OCI-LY7 (cell line): ENCODE measurements at regions not wholly inside any gene's neighbourhood (a gene's known extent, or its start where the extent isn't known, plus 50 kb on each side); places are given as distances from the start of the nearest gene placed in this dataset.

Experiments
- BruUV-seq: library from RNA; stranded (reverse); fragments of 400-500 nt; replicated peaks from 2 replicates; lab custom pipeline; 2021; lab: Mats Ljungman, UMichigan
- CTCF ChIA-PET: fragments of 300-600 bp; sonication (Branson Sonifier 250); formaldehyde crosslinking; loops from one replicate; lab custom pipeline; 2022; ENCODE audit warnings: antibody characterized with exemption; ENCODE audit not compliant: unreplicated experiment; lab: Charles Lee
- POLR2A ChIA-PET: fragments of 300-600 bp; sonication (Branson Sonifier 250); formaldehyde crosslinking; loops from one replicate; lab custom pipeline; 2022; ENCODE audit warnings: antibody characterized with exemption; lab: Charles Lee
- DNase-seq: peaks from one replicate; pipeline ENCODE4 v3.0.0-alpha.2; 2015; ENCODE audit warnings: low spot score
- H2AFZ ChIP-seq: fragments of 200-600 bp; sonication (generic), shearing (Covaris generic); 2 replicates; pipeline ENCODE4 v1.6.1; 2014; ENCODE audit warnings: mild to moderate bottlenecking, antibody characterized with exemption, low read length, moderate library complexity
- H3K27ac ChIP-seq: fragments of 200-600 bp; sonication (generic); 2 replicates; pipeline ENCODE4 v1.5.1; 2014; ENCODE audit warnings: mixed run types, low read depth, mild to moderate bottlenecking, moderate library complexity, low read length, inconsistent platforms; ENCODE audit not compliant: poor library complexity, severe bottlenecking
- H3K36me3 ChIP-seq: fragments of 200-600 bp; sonication (generic); 2 replicates; pipeline ENCODE4 v1.6.1; 2014; ENCODE audit warnings: mild to moderate bottlenecking, antibody characterized with exemption, low read length, moderate library complexity, mixed read lengths; ENCODE audit not compliant: insufficient read depth
- H3K4me1 ChIP-seq: fragments of 200-600 bp; sonication (generic); 2 replicates; pipeline ENCODE4 v1.5.1; 2014; ENCODE audit warnings: mild to moderate bottlenecking, low read length; ENCODE audit not compliant: insufficient read depth, poor library complexity, severe bottlenecking
- H3K4me2 ChIP-seq: fragments of 200-600 bp; sonication (generic); 2 replicates; pipeline ENCODE4 v1.6.1; 2014; ENCODE audit warnings: mild to moderate bottlenecking, low read length
- H3K4me3 ChIP-seq: fragments of 200-600 bp; sonication (generic); 2 replicates; pipeline ENCODE4 v1.5.1; 2014; ENCODE audit warnings: mild to moderate bottlenecking, low read depth, low read length; ENCODE audit not compliant: poor library complexity, severe bottlenecking
- H3K79me2 ChIP-seq: fragments of 200-600 bp; sonication (generic); 2 replicates; pipeline ENCODE4 v1.6.1; 2016; ENCODE audit warnings: low read depth, mild to moderate bottlenecking, low read length, moderate library complexity, mixed read lengths; ENCODE audit not compliant: insufficient read depth
- H3K9me2 ChIP-seq: fragments of 200-600 bp; sonication (generic); 2 replicates; pipeline ENCODE4 v1.6.1; 2016; ENCODE audit warnings: mild to moderate bottlenecking, low read length, mixed read lengths; ENCODE audit not compliant: insufficient read depth
- H3K9me3 ChIP-seq: fragments of 200-600 bp; sonication (generic); 2 replicates; pipeline ENCODE4 v1.6.1; 2014; ENCODE audit warnings: mild to moderate bottlenecking, mixed run types, low read length, mixed read lengths
- H4K20me1 ChIP-seq: fragments of 200-600 bp; sonication (generic); 2 replicates; pipeline ENCODE4 v1.6.1; 2014; ENCODE audit warnings: mild to moderate bottlenecking, antibody characterized with exemption, low read length, moderate library complexity, mixed read lengths; ENCODE audit not compliant: insufficient read depth
- EZH2phosphoT487 ChIP-seq: fragments of 200-600 bp; sonication (generic); IDR thresholded peaks from 2 replicates; pipeline ENCODE4 v1.6.1; 2018; ENCODE audit warnings: low read depth, borderline replicate concordance, mild to moderate bottlenecking, mixed run types, antibody characterized with exemption, low read length, moderate library complexity, mixed read lengths
- intact Hi-C: fragments of 100-400 bp; cut with micrococcal nuclease; formaldehyde crosslinking; loops from one replicate; pipeline ENCODE4 v1.10.0; 2022; ENCODE audit not compliant: unreplicated experiment
- TF ChIP-seq, protein P1 (sequence below): fragments of 200-600 bp; sonication (generic); conservative IDR thresholded peaks from 2 replicates; pipeline ENCODE4 v1.5.1; 2014; ENCODE audit warnings: mild to moderate bottlenecking, antibody characterized with exemption, low read length, moderate library complexity, mixed read lengths

DNA sequence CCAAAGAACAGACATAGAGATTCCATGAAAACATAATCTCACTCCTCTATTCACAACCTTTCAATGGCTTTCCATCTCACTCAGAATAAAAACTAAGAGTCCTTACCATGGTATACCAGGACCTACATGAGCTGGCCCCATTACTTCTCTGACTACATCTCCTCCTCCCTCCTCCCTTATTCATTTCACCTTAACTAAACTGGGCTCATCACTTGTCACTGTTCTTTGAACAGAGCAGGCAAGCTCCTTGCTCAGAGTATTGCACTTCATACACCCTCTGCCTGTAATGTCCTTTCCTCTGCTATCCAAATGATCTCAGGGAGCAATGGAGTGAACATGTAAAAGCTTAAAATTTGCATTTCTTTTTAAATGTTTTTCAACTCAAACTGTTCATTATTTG lies 142.0 kb downstream of the MRPL39 start:
- intact Hi-C loops, result no loop called here
- H3K9me2 ChIP-seq, result no peaks in the 10 kb centered on the region
- no peak overlapping the region for H2AFZ ChIP-seq
- no peak overlapping the region for H3K27ac ChIP-seq
- no peak overlapping the region for H3K4me3 ChIP-seq
- no TSS peak for BruUV-seq
- no peak for DNase-seq
- CTCF ChIA-PET, result no interaction called here
- H3K36me3 ChIP-seq, result no peaks in the 10 kb centered on the region
- TF ChIP-seq, protein P1, sequence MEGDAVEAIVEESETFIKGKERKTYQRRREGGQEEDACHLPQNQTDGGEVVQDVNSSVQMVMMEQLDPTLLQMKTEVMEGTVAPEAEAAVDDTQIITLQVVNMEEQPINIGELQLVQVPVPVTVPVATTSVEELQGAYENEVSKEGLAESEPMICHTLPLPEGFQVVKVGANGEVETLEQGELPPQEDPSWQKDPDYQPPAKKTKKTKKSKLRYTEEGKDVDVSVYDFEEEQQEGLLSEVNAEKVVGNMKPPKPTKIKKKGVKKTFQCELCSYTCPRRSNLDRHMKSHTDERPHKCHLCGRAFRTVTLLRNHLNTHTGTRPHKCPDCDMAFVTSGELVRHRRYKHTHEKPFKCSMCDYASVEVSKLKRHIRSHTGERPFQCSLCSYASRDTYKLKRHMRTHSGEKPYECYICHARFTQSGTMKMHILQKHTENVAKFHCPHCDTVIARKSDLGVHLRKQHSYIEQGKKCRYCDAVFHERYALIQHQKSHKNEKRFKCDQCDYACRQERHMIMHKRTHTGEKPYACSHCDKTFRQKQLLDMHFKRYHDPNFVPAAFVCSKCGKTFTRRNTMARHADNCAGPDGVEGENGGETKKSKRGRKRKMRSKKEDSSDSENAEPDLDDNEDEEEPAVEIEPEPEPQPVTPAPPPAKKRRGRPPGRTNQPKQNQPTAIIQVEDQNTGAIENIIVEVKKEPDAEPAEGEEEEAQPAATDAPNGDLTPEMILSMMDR, result no peak
- no peak for TF ChIP-seq EZH2phosphoT487
- H3K9me3 ChIP-seq, result no peaks in the 10 kb centered on the region
- POLR2A ChIA-PET, result interaction anchor here (0.6 to 0.7 kb wide), 2 partner anchors 108 to 164 kb away, joined by 3 read pairs; no protein-coding TSS in a partner anchor
- H3K79me2 ChIP-seq, result no peaks in the 10 kb centered on the region
- no peaks in the 10 kb centered on the region for H3K4me1 ChIP-seq
- H4K20me1 ChIP-seq, result no peaks in the 10 kb centered on the region
- no peak overlapping the region for H3K4me2 ChIP-seq

DNA sequence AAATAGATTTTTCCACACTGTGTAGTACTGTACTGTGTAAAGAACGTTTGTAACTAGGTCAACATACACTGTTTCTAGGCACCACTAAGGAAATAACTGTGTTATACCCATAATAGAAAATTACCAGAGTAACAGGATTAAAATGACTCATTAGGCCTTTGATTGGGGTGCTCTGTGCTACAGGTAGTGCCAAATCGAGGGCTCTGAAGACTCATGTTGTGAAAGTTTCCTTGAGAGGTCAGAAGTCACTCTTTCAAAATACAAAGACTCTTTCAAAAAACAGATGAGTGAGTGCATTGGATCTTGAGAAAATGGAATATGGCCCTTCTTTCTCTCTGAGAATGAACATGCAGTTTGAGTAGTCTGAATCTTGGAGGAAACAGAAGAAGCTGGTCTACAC lies 143.0 kb downstream of the MRPL39 start:
- no peak for DNase-seq
- CTCF ChIA-PET, result no interaction called here
- BruUV-seq, result no TSS peak
- no peaks in the 10 kb centered on the region for H3K36me3 ChIP-seq
- H3K4me1 ChIP-seq, result peaks cover 7% of the 10 kb centered on the region
- H3K79me2 ChIP-seq, result no peaks in the 10 kb centered on the region
- H3K9me3 ChIP-seq, result no peaks in the 10 kb centered on the region; the same call in 1 of the 2 replicates
- no peak overlapping the region for H2AFZ ChIP-seq
- H4K20me1 ChIP-seq, result no peaks in the 10 kb centered on the region
- H3K27ac ChIP-seq, result no peak overlapping the region
- no peak overlapping the region for H3K4me2 ChIP-seq
- POLR2A ChIA-PET, result no interaction called here
- no peaks in the 10 kb centered on the region for H3K9me2 ChIP-seq
- TF ChIP-seq, protein P1, result no peak
- no peak for TF ChIP-seq EZH2phosphoT487
- intact Hi-C loops, result no loop called here
- H3K4me3 ChIP-seq, result no peak overlapping the region

DNA sequence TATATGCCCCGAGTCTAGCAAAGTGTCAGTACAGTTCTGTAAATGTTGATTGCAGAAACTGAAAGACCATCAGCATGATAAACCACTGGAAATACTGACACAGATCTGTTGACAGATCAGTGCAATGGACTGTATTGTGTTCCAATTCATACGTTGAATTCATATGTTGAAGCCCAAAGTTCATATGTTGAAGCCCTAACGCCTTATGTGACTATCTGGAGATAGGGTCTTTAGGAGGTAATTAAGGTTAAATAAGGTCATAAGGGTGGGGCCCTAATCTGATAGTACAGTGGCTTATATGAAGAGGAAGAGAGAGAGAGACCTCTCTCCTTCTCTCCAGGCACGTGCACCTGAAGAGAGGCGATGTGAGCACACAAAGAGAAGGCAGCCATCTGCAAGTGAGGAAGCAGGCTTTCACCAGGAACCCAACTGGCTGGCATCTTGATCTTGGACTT lies 144.7 kb downstream of the MRPL39 start:
- TF ChIP-seq, protein P1, result no peak
- no peak for TF ChIP-seq EZH2phosphoT487
- ChIA-PET POLR2A (interaction anchor here (0.6 kb wide), 1 partner anchor 9 kb away, joined by 3 read pairs; no protein-coding TSS in a partner anchor), CTCF (no interaction called here)
- Histone ChIP-seq H4K20me1 (no peaks in the 10 kb centered on the region), H2AFZ (no peak overlapping the region), H3K79me2 (no peaks in the 10 kb centered on the region), H3K27ac (no peak overlapping the region), H3K4me2 (no peak overlapping the region), H3K9me3 (no peaks in the 10 kb centered on the region; the same call in 1 of the 2 replicates), H3K4me3 (no peak overlapping the region), H3K36me3 (no peaks in the 10 kb centered on the region), H3K9me2 (no peaks in the 10 kb centered on the region), H3K4me1 (peaks cover 22% of the 10 kb centered on the region)
- intact Hi-C loops, result no loop called here
- no TSS peak for BruUV-seq
- DNase-seq, result no peak
